ENCODE measurements at regions not wholly inside any gene's neighbourhood (a gene's known extent, or its start where the extent isn't known, plus 50 kb on each side); places are given as distances from the start of the nearest gene placed in this dataset.

- no peak for TF ChIP-seq CTCF (IDR thresholded peaks at IDR 0.05)
- no peak for TF ChIP-seq POLR2A (IDR thresholded peaks at IDR 0.05)
These were observed 319.0 kb upstream of the SNX7 start for GRCh38 chr1:98342566-98342965.

All from body of pancreas (tissue), 4 donors.